ENCODE measurements at regions not wholly inside any gene's neighbourhood (a gene's known extent, or its start where the extent isn't known, plus 50 kb on each side); places are given as distances from the start of the nearest gene placed in this dataset.

DNA sequence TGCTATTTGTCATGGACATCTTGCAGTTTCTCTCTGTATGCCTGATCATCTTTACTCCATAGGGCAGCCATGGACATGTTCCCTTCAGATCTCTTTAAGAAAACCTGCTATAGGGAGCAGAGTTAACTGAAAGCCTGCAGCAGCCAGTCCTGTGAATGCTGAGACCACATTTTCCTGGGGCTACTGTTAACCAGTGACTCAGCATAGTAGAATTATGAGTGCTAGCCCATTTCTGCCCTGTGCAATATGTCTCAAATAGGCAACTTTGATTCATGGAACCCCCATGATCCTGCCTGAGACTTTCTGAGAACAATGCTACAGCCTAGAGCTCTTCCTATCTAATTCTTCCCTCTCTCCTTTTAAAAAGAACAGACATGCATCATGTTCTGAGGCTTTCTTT is 624.2 kb downstream of the CHSY3 start:
- CTCF ChIA-PET, result no interaction called here

DNA sequence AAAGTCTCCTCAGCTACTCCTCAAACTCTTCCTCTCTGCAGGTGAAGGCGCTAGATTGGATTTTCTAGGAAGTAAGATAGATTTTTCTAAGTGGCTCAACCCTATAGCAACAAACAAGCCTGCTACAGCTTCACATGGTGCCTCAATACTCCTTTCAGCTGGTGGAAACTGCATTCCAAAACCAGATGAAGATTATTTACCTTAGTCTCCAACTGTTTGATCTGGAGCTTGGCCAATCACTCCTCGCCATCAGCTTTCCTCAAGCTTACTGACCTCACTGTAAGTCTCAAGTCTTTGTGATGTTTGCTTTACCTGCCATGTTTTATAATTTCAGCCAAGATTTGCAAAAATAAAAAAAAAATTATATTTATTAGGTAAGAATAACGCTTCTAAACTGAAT is 622.4 kb downstream of the CHSY3 start:
- TF ChIP-seq, protein P1, sequence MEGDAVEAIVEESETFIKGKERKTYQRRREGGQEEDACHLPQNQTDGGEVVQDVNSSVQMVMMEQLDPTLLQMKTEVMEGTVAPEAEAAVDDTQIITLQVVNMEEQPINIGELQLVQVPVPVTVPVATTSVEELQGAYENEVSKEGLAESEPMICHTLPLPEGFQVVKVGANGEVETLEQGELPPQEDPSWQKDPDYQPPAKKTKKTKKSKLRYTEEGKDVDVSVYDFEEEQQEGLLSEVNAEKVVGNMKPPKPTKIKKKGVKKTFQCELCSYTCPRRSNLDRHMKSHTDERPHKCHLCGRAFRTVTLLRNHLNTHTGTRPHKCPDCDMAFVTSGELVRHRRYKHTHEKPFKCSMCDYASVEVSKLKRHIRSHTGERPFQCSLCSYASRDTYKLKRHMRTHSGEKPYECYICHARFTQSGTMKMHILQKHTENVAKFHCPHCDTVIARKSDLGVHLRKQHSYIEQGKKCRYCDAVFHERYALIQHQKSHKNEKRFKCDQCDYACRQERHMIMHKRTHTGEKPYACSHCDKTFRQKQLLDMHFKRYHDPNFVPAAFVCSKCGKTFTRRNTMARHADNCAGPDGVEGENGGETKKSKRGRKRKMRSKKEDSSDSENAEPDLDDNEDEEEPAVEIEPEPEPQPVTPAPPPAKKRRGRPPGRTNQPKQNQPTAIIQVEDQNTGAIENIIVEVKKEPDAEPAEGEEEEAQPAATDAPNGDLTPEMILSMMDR (IDR thresholded peaks at IDR 0.05; ENCODE audit: insufficient read depth, low read depth, low read length), result no peak
- ChIA-PET POLR2A (no interaction called here), CTCF (no interaction called here)
- DNase-seq (ENCODE audit: low read depth), result no peak
- H3K36me3 ChIP-seq (ENCODE audit: control insufficient read depth, insufficient read depth, low read length), result no peaks in the 10 kb centered on the region
- no peak overlapping the region for H3K4me3 ChIP-seq (ENCODE audit: low read depth, low read length)
- no peaks in the 10 kb centered on the region for H3K27me3 ChIP-seq (ENCODE audit: control insufficient read depth, insufficient read depth, low read length)

More for the DNA sequence above, 624.2 kb downstream of the CHSY3 start:
- H3K36me3 ChIP-seq (ENCODE audit: control insufficient read depth, insufficient read depth, low read length), result no peaks in the 10 kb centered on the region
- TF ChIP-seq, protein P1 (IDR thresholded peaks at IDR 0.05; ENCODE audit: insufficient read depth, low read depth, low read length), result no peak
- POLR2A ChIA-PET, result no interaction called here
- H3K27me3 ChIP-seq (ENCODE audit: control insufficient read depth, insufficient read depth, low read length), result no peaks in the 10 kb centered on the region
- no peak for DNase-seq (ENCODE audit: low read depth)
- H3K4me3 ChIP-seq (ENCODE audit: low read depth, low read length), result no peak overlapping the region

DNA sequence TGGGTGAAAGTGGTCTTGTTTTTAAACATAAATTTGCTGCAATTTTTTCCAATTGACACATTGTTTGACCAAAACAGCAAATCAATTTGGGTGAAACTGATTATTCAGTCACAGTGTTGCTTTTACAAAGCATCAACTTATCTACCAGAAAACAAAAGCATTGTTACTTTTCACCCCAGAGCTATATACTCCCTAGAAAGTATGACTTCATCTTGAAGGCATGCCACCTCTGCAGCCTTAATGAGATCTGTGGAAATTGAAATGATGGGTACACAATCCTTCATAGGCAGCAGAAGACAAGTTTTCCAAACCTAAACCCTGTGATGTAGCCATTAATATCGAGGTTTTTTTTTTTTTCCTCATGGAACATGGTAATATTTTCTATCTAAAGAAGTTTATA is 615.9 kb downstream of the CHSY3 start:
- no peak for DNase-seq (ENCODE audit: low read depth)
- Histone ChIP-seq H3K4me3 (ENCODE audit: low read depth, low read length) (no peak overlapping the region), H3K36me3 (ENCODE audit: control insufficient read depth, insufficient read depth, low read length) (no peaks in the 10 kb centered on the region), H3K27me3 (ENCODE audit: control insufficient read depth, insufficient read depth, low read length) (no peaks in the 10 kb centered on the region)
- TF ChIP-seq, protein P1 (IDR thresholded peaks at IDR 0.05; ENCODE audit: insufficient read depth, low read depth, low read length), result no peak
- ChIA-PET POLR2A (no interaction called here), CTCF (no interaction called here)

DNA sequence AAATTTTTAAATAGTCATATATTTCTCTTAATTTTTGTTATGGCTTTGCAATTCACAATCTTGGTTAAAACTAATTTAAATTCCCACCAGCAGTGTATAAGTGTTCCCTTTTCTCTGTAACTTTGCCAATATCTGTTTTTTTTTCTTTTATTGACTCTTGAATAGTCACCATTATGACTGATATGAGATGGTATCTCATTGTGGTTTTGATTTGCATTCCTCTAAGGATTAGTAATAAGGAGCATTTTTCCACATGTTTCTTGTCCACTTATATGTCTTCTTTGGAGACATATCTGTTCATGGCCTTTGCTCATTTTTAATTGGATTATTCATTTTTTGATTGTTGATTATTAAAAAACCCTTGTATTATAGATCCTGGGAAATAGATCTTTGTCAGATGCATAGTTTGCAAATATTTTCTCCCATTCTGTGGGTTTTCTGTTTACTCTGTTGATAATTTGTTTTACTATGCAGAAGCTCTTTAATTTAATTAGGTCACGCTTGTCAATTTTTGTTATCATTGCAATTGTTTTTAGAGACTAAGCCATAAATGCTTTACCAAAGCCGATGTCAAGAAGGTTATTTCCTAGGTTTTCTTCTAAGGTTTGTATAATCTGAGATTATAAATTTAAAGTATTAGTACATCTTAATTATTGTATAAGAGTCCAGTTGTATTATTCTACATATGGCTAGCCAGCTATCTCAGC is 610.9 kb downstream of the CHSY3 start:
- Histone ChIP-seq H3K4me3 (ENCODE audit: low read depth, low read length) (no peak overlapping the region), H3K27me3 (ENCODE audit: control insufficient read depth, insufficient read depth, low read length) (no peaks in the 10 kb centered on the region), H3K36me3 (ENCODE audit: control insufficient read depth, insufficient read depth, low read length) (no peaks in the 10 kb centered on the region)
- POLR2A ChIA-PET, result no interaction called here
- DNase-seq (ENCODE audit: low read depth), result peak; percentile 26
- TF ChIP-seq, protein P1 (IDR thresholded peaks at IDR 0.05; ENCODE audit: insufficient read depth, low read depth, low read length), result no peak
- CTCF ChIA-PET, result no interaction called here

DNA sequence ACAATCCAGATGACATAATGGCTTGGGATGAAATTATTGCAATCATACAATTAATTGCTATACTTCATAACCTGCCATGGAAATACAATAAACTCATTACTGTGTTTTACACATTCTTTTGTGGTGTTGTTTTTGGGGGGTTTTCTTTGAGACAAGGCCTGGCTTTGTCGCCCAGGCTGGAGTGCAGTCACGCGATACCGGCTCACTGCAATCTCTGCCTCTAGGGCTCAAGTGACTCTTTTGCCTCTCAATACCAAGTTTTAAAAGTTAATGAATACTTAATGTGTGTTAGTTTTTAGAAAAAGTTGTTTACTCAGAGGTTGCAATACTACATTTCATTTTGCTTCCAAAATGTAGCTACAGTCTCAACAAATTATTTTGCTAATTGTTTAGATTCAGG is 598.4 kb downstream of the CHSY3 start:
- CTCF ChIA-PET, result no interaction called here
- POLR2A ChIA-PET, result no interaction called here
- H3K4me3 ChIP-seq (ENCODE audit: low read depth, low read length), result no peak overlapping the region
- H3K27me3 ChIP-seq (ENCODE audit: control insufficient read depth, insufficient read depth, low read length), result no peaks in the 10 kb centered on the region
- no peak for DNase-seq (ENCODE audit: low read depth)
- H3K36me3 ChIP-seq (ENCODE audit: control insufficient read depth, insufficient read depth, low read length), result no peaks in the 10 kb centered on the region
- TF ChIP-seq, protein P1 (IDR thresholded peaks at IDR 0.05; ENCODE audit: insufficient read depth, low read depth, low read length), result no peak
